Esophagus (tissue), 2 donors: ENCODE measurements at regions not wholly inside any gene's neighbourhood (a gene's known extent, or its start where the extent isn't known, plus 50 kb on each side); places are given as distances from the start of the nearest gene placed in this dataset.
"Not testable (repeated sequence)": the region's sequence is repeated elsewhere in the genome, so short reads cannot be mapped to it uniquely, and the experiment has no call there.

Source experiments
- H3K27ac ChIP-seq, 2 donors: one replicate each; pipeline ENCODE4 v1.5.1; 2013; ENCODE audit warnings: low read depth in 2 of 2, mild to moderate bottlenecking in 2 of 2, inconsistent platforms in 1 of 2, low read length in 1 of 2, moderate library complexity in 1 of 2
- H3K27me3 ChIP-seq, 2 donors: one replicate each; pipeline ENCODE4 v1.6.1; 2013; ENCODE audit warnings: low read length in 2 of 2, control low read depth in 1 of 2, mild to moderate bottlenecking in 1 of 2; ENCODE audit not compliant: insufficient read depth in 2 of 2, control insufficient read depth in 1 of 2
- H3K36me3 ChIP-seq, 2 donors: one replicate each; pipeline ENCODE4 v1.6.1; 2013; ENCODE audit warnings: low read length in 1 of 2; ENCODE audit not compliant: control insufficient read depth in 2 of 2, insufficient read depth in 2 of 2
- H3K4me1 ChIP-seq, 2 donors: one replicate each; pipeline ENCODE4 v1.6.1; 2013; ENCODE audit warnings: low read length in 1 of 2; ENCODE audit not compliant: control insufficient read depth in 2 of 2, insufficient read depth in 2 of 2
- H3K4me3 ChIP-seq, 2 donors: one replicate each; pipeline ENCODE4 v1.5.1; 2013; ENCODE audit warnings: low read length in 2 of 2, mild to moderate bottlenecking in 2 of 2, low read depth in 1 of 2, moderate library complexity in 1 of 2
- H3K9me3 ChIP-seq, 2 donors: one replicate each; pipeline ENCODE4 v1.6.1; 2013; ENCODE audit warnings: mild to moderate bottlenecking in 2 of 2, low read depth in 1 of 2, low read length in 1 of 2, moderate library complexity in 1 of 2; ENCODE audit not compliant: control insufficient read depth in 2 of 2, insufficient read depth in 1 of 2
- WGBS, 2 donors: extraction: QIAGEN DNeasy Blood & Tissue Kit; methylation state at CpG; one replicate each; pipeline ENCODE4 v1.1.7; 2013; 5-methylcytosine and 5-hydroxymethylcytosine counted together
- donor health status: healthy with polysubstance abuse.
- donor health status: Bipolar disorder and iron deficiency.

DNA sequence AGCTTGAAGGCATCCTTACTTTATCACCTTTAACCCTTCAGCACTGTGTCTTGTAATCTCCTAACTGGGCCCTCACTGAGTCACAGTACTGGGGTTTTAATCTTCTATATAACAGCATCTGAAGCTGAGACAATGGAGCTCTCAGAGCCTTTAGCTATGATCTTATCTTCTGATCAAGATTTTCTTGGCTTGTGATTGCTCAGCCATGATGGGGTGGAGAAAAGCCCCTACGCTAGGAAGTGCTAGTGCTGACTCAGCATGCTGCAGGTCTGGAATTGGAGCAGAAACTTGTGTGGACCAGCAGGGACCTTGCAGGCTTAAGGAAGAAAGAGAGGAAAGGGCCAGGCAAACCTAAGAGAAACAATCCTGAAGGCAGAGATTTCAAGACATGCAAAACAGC, 71.7 kb upstream of the EED start:
- H3K27me3 ChIP-seq, result no peaks in the 10 kb centered on the region
- no peak overlapping the region for H3K4me3 ChIP-seq
- WGBS, 2 donors, result 43 to 73% methylated on average over 1 of the region's 1 CpG
- no peaks in the 10 kb centered on the region for H3K36me3 ChIP-seq
- no peak overlapping the region for H3K27ac ChIP-seq
- no peaks in the 10 kb centered on the region for H3K9me3 ChIP-seq
- peaks cover 0 to 4% of the 10 kb centered on the region in 2 donors for H3K4me1 ChIP-seq

- no peaks in the 10 kb centered on the region for H3K36me3 ChIP-seq
These were observed 72.9 kb upstream of the EED start for GRCh38 chr11:86171627-86172026.

DNA sequence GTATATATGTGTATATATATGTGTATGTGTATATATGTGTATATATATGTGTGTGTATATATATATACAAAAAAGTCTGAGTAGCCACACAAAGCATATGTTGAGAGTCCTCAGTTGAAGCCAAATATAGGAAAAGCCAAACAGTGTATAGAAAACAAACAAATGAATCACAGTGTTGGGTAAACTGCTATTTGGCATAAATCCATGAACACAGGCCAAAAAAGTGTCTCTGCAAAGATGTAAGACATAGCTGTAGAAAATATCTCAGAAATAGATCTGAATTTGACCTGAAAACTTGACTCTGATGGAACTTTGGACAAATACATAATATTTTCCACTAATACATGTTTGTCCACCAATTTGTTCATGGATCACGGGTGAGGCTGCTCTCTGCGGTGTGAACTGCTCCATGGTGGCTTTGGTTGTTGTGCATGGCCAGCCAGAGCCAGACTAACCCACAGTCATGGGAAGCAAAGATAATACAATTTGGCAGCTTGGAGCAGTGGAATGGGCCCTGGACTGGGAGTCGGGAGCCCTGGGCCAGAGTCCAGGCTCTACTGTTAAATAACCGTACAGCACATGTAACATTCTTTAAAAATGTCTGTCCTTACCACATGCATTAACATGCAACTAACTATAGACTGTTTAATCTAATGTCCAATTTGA, 76.9 kb upstream of the EED start:
- WGBS, 2 donors, result 76 to 79% methylated on average over 4 of the region's 4 CpGs
- Histone ChIP-seq H3K36me3 (no peaks in the 10 kb centered on the region), H3K4me3 (no peak overlapping the region), H3K4me1 (peaks cover 0 to 2% of the 10 kb centered on the region in 2 donors), H3K27me3 (no peaks in the 10 kb centered on the region), H3K27ac (no peak overlapping the region), H3K9me3 (no peaks in the 10 kb centered on the region)

More at GRCh38 chr11:86171627-86172026, 72.9 kb upstream of the EED start:
- no peak overlapping the region for H3K27ac ChIP-seq
- no peaks in the 10 kb centered on the region for H3K27me3 ChIP-seq
- no peak overlapping the region for H3K4me3 ChIP-seq
- peaks cover 0 to 7% of the 10 kb centered on the region in 2 donors for H3K4me1 ChIP-seq
- WGBS, 2 donors, result 92 to 93% methylated on average over 4 of the region's 4 CpGs
- H3K9me3 ChIP-seq, result no peaks in the 10 kb centered on the region

DNA sequence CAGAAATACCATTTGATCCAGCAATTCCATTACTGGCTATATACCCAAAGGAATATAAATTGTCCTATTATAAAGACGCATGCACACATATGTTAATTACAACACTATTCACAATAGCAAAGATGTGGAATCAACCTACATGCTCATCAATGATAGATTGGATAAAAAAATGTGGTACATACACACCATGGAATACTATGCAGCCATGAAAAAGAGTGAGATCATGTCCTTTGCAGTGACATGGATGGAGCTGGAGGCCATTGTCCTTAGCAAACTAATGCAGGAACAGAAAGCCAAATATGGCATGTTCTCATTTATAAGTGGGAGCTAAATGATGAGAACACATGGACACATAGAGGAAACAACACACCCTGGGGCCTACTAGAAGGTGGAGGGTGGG, 78.3 kb upstream of the EED start:
- H3K36me3 ChIP-seq, H3K4me1 ChIP-seq, H3K4me3 ChIP-seq, H3K27me3 ChIP-seq, H3K9me3 ChIP-seq, H3K27ac ChIP-seq: not testable (repeated sequence)
- 95 to 97% methylated on average over 1 of the region's 1 CpG for WGBS, 2 donors

DNA sequence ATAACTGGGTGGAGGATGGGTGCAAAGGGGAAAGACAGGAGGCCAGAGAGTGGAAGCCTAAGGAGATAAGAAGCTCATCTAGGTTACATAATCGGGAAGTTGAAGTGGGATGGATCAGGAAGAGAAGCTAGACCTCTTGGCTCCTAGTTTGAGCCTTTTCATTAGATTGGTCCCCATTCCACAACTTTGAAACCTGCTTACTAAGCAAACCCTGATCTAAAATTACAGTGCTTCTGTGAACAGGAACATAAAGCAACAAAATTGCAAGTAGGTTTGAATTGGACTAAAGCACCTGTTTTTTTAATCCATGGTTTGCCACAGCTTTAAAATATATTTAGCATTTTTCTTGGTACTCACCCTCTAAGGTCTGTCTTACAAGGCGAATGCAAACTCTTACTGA, 80.4 kb upstream of the EED start:
- WGBS, 2 donors, result 89 to 94% methylated on average over 2 of the region's 2 CpGs
- Histone ChIP-seq H3K4me1 (peaks cover 0 to 4% of the 10 kb centered on the region in 2 donors), H3K36me3 (no peaks in the 10 kb centered on the region), H3K4me3 (no peak overlapping the region), H3K9me3 (no peaks in the 10 kb centered on the region), H3K27ac (no peak overlapping the region), H3K27me3 (no peaks in the 10 kb centered on the region)

- 93 to 98% methylated on average over 6 of the region's 6 CpGs for whole genome bisulfite sequencing, 2 donors
- H3K36me3 ChIP-seq, H3K4me1 ChIP-seq, H3K9me3 ChIP-seq, H3K27ac ChIP-seq, H3K27me3 ChIP-seq, H3K4me3 ChIP-seq: not testable (repeated sequence)
These were observed 81.2 kb upstream of the EED start for GRCh38 chr11:86163221-86163876.

DNA sequence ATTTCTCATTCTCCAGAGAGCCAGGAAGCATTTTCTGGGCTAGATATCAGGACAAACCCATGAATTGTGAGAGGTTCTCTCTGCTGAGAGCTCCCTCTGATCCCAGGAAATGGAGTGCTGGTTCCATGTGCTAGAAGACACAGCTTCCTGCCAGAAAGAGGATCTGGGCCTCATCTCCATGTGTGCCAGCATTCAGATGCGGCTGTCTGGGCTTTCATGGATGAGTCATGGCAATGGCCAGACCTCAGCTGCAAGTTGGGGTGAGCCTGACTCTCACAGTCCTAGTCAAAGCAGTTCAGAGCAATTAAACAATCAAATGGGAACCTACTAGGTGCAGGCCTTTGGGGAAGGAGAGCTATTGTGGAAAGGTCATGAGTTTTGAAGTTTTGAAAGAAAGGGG, 82.3 kb upstream of the EED start:
- no peaks in the 10 kb centered on the region for H3K36me3 ChIP-seq
- H3K9me3 ChIP-seq, result no peaks in the 10 kb centered on the region
- peak overlapping the region in 1 of 2 donors; percentile 47 for H3K27ac ChIP-seq
- peaks cover 0 to 2% of the 10 kb centered on the region in 2 donors for H3K4me1 ChIP-seq
- H3K27me3 ChIP-seq, result no peaks in the 10 kb centered on the region
- WGBS, 2 donors, result 28 to 70% methylated on average over 1 of the region's 1 CpG
- no peak overlapping the region for H3K4me3 ChIP-seq

- no peaks in the 10 kb centered on the region for H3K27me3 ChIP-seq
- 74 to 88% methylated on average over 2 of the region's 2 CpGs for WGBS, 2 donors
- no peak overlapping the region for H3K4me3 ChIP-seq
- H3K4me1 ChIP-seq, result peaks cover 0 to 2% of the 10 kb centered on the region in 2 donors
- H3K9me3 ChIP-seq, result no peaks in the 10 kb centered on the region
- H3K27ac ChIP-seq, result peak overlapping the region; percentile 19 to 47
- H3K36me3 ChIP-seq, result no peaks in the 10 kb centered on the region
These were observed 82.7 kb upstream of the EED start for GRCh38 chr11:86161837-86162236.

GRCh38 chr11:86161336-86161735, 83.2 kb upstream of the EED start:
- Histone ChIP-seq H3K36me3 (no peaks in the 10 kb centered on the region), H3K9me3 (no peaks in the 10 kb centered on the region), H3K4me3 (no peak overlapping the region), H3K4me1 (peaks cover 0 to 2% of the 10 kb centered on the region in 2 donors), H3K27ac (no peak overlapping the region), H3K27me3 (no peaks in the 10 kb centered on the region)

GRCh38 chr11:86160541-86161149, 83.9 kb upstream of the EED start:
- WGBS, 2 donors, result 44 to 47% methylated on average over 1 of the region's 1 CpG
- Histone ChIP-seq H3K27me3 (no peaks in the 10 kb centered on the region), H3K4me1 (peaks cover 0 to 2% of the 10 kb centered on the region in 2 donors), H3K9me3 (no peaks in the 10 kb centered on the region), H3K27ac (no peak overlapping the region), H3K4me3 (no peak overlapping the region), H3K36me3 (no peaks in the 10 kb centered on the region)
